Neural progenitor cell (in vitro differentiated cells): ENCODE measurements at regions not wholly inside any gene's neighbourhood (a gene's known extent, or its start where the extent isn't known, plus 50 kb on each side); places are given as distances from the start of the nearest gene placed in this dataset.

Source experiments
- CTCF ChIP-seq: fragments of 200-600 bp; sonication (generic); IDR thresholded peaks from 2 replicates; pipeline ENCODE4 v1.5.1; 2017; ENCODE audit warnings: antibody characterized with exemption, mild to moderate bottlenecking
- EZH2 ChIP-seq: fragments of 200-600 bp; sonication (generic); IDR thresholded peaks from 2 replicates; pipeline ENCODE4 v1.6.1; 2017; ENCODE audit warnings: antibody characterized with exemption, mild to moderate bottlenecking, moderate library complexity

- TF ChIP-seq EZH2 (no peak), CTCF (no peak)
Measured at GRCh38 chr13:79710376-79710775, 229.4 kb downstream of the NDFIP2 start.
